Activated naive CD8-positive, alpha-beta T cell (primary cell): ENCODE measurements at regions not wholly inside any gene's neighbourhood (a gene's known extent, or its start where the extent isn't known, plus 50 kb on each side); places are given as distances from the start of the nearest gene placed in this dataset.

Source experiments
- H3K27ac Mint-ChIP-seq: one replicate; pipeline ENCODE4 v1.8.0; 2021; ENCODE audit warnings: mixed read lengths
- H3K27me3 Mint-ChIP-seq: one replicate; pipeline ENCODE4 v1.8.0; 2021; ENCODE audit warnings: mixed read lengths
- H3K36me3 Mint-ChIP-seq: one replicate; pipeline ENCODE4 v1.8.0; 2021; ENCODE audit warnings: mixed read lengths
- H3K4me1 Mint-ChIP-seq: one replicate; pipeline ENCODE4 v1.8.0; 2021; ENCODE audit warnings: low read depth, mixed read lengths
- H3K4me3 Mint-ChIP-seq: one replicate; pipeline ENCODE4 v1.8.0; 2021; ENCODE audit warnings: mild to moderate bottlenecking, mixed read lengths
- H3K9me3 Mint-ChIP-seq: one replicate; pipeline ENCODE4 v1.8.0; 2021; ENCODE audit warnings: low read depth, mixed read lengths

DNA sequence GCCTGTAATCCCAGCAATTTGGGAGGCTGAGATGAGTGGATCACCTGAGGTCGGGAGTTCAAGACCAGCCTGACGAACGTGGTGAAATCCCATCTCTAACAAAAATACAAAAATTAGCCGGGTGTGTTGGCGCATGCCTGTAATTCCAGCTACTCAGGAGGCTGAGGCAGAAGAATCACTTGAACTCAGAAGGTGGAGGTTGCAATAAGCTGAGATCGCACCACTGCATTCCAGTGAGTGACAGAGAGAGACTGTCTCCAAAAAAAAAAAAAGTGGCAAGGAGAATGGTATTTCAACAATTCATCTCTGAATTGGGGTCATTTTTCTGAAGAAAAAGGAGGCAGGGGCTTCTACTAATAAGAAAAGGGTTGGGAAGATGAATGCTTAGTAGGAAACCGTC lies 111.5 kb upstream of the NHSL1 start:
- peaks cover 4% of the 10 kb centered on the region for H3K27me3 Mint-ChIP-seq
- H3K36me3 Mint-ChIP-seq = no peaks in the 10 kb centered on the region
- no peak overlapping the region for H3K27ac Mint-ChIP-seq
- H3K4me3 Mint-ChIP-seq = no peak overlapping the region
- no peaks in the 10 kb centered on the region for H3K9me3 Mint-ChIP-seq
- no peaks in the 10 kb centered on the region for H3K4me1 Mint-ChIP-seq

DNA sequence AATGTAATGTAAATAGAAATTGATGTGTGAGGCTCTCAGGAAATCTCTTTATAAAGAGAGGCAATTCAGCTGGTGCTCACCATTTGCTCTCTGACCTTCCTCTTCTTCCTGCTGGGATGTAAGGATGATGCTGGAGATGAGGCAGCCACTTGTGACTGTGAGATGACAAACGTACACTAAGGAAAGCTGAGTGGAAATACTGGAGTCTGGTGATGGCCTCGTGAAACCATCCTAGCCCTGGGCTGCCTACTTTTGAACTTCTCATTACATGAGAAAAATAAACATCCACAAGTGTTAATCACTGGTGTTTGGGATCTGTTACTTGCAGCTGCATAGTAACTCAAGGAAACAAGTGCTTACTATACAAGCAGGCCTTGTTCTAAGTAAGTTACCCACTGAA lies 114.9 kb upstream of the NHSL1 start:
- H3K9me3 Mint-ChIP-seq = no peaks in the 10 kb centered on the region
- H3K4me3 Mint-ChIP-seq = no peak overlapping the region
- no peaks in the 10 kb centered on the region for H3K36me3 Mint-ChIP-seq
- H3K27me3 Mint-ChIP-seq = no peaks in the 10 kb centered on the region
- no peaks in the 10 kb centered on the region for H3K4me1 Mint-ChIP-seq
- no peak overlapping the region for H3K27ac Mint-ChIP-seq

DNA sequence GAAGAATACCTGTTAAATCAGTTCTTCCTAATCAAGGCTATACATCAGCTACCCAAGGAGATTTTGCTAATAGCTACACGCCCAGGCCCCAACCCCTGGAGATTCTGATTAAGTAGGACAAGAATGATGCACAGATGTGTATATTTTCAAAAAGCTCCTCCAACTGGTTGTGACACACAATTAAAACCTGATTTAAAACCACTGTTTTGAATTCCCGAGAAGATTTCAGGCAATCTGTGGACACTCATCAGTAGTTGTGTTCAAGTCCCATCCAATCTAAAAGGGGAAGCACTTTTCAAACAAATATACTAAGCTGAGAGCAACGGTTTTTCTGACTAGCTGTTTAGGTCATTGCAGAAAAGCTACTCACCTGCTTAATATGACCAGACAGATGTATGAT lies 118.9 kb upstream of the NHSL1 start:
- H3K27me3 Mint-ChIP-seq = no peaks in the 10 kb centered on the region
- H3K36me3 Mint-ChIP-seq = no peaks in the 10 kb centered on the region
- H3K4me1 Mint-ChIP-seq = no peaks in the 10 kb centered on the region
- H3K27ac Mint-ChIP-seq = no peak overlapping the region
- no peaks in the 10 kb centered on the region for H3K9me3 Mint-ChIP-seq
- H3K4me3 Mint-ChIP-seq = no peak overlapping the region

DNA sequence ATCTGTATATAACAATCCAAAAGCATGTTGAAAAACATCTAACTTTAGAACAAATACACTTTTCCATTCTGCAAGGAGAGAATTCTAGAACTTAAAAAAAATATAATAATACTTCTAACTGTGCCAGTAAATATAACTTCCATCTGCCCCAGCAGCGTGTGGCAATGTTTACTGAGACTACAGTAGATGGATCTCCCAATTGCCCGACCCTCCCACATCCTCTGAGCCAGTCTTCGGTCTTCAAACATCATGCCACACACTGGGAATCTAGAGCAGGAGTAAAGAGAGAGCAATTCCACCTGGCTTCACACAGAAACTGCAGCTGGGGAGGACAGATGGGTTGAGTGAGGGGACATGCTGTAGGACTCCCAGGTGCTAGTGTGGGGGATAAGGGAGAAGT lies 121.3 kb upstream of the NHSL1 start:
- Mint-ChIP-seq H3K27me3 (no peaks in the 10 kb centered on the region), H3K9me3 (no peaks in the 10 kb centered on the region), H3K4me3 (no peak overlapping the region), H3K4me1 (no peaks in the 10 kb centered on the region), H3K27ac (no peak overlapping the region), H3K36me3 (no peaks in the 10 kb centered on the region)

DNA sequence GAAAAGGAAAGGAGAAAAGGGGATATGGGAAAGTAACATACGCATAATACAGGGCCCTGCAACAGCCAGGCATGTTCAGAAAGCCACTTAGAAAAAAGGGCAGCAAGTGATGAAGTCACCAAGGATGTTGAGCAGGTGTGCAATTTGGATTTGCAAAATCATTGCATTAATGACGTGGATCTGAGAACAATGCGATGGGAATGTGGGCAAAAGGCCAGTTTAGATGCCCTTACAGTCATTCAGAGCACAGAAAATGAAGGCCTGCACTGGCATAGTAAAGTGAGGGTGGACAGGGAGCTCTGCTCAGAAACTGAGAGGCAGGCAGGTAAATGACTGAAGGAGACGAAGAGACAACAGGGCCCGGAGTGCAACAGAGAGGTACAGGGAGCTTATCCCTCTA lies 123.7 kb upstream of the NHSL1 start:
- Mint-ChIP-seq H3K4me3 (no peak overlapping the region), H3K27me3 (no peaks in the 10 kb centered on the region), H3K9me3 (no peaks in the 10 kb centered on the region), H3K36me3 (no peaks in the 10 kb centered on the region), H3K27ac (no peak overlapping the region), H3K4me1 (no peaks in the 10 kb centered on the region)

DNA sequence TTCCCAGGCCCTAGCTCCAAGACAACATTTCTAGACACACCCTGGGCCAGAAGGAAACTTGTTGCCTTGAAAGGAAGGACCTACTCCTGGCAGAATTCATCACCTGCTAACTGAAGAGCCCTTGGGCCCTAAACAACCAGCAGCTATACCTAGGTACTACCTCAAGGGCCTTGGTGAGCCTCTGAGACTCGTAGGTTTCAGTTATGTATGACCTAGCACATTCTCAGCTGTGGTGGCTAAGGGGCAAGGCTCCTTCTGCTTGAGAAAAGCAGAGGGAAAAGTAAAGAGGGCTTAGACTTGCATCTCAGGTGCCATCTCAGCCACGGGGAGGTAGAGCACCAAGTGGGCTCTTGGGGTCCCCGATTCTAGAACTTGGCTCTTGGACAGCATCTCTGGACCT lies 132.3 kb upstream of the NHSL1 start:
- no peaks in the 10 kb centered on the region for H3K9me3 Mint-ChIP-seq

DNA sequence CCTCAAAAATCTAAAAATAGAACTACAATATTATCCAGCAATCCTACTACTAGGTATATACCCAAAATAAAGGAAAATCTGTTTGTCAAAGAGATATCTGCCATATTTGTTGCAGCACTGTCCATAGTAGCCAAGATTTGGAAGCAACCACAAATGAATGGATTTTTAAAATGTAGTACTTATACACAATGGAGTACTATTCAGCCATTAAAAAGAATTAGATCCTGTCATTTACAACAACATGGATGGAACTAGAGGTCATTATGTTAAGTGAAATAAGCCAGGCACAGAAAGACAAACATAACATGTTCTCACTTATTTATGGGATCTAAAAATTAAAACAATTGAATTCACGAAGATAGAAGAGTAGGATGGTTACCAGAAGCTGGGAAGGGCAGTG lies 135.7 kb upstream of the CCDC28A start:
- H3K27me3 Mint-ChIP-seq = peaks cover 3% of the 10 kb centered on the region
- no peak overlapping the region for H3K27ac Mint-ChIP-seq
- H3K4me1 Mint-ChIP-seq = no peaks in the 10 kb centered on the region
- H3K4me3 Mint-ChIP-seq = no peak overlapping the region
- no peaks in the 10 kb centered on the region for H3K9me3 Mint-ChIP-seq
- H3K36me3 Mint-ChIP-seq = no peaks in the 10 kb centered on the region

More for the DNA sequence above, 132.3 kb upstream of the NHSL1 start:
- Mint-ChIP-seq H3K4me1 (no peaks in the 10 kb centered on the region), H3K4me3 (no peak overlapping the region), H3K27ac (no peak overlapping the region), H3K27me3 (peaks cover 9% of the 10 kb centered on the region), H3K36me3 (no peaks in the 10 kb centered on the region)

GRCh38 chr6:138638604-138639003 lies 135.0 kb upstream of the CCDC28A start:
- Mint-ChIP-seq H3K4me3 (no peak overlapping the region), H3K36me3 (no peaks in the 10 kb centered on the region), H3K4me1 (no peaks in the 10 kb centered on the region), H3K9me3 (no peaks in the 10 kb centered on the region), H3K27ac (no peak overlapping the region), H3K27me3 (peaks cover 2% of the 10 kb centered on the region)

GRCh38 chr6:138640028-138640427 lies 133.5 kb upstream of the CCDC28A start:
- Mint-ChIP-seq H3K4me1 (no peaks in the 10 kb centered on the region), H3K4me3 (no peak overlapping the region), H3K27me3 (peaks cover 2% of the 10 kb centered on the region), H3K27ac (no peak overlapping the region), H3K9me3 (no peaks in the 10 kb centered on the region), H3K36me3 (no peaks in the 10 kb centered on the region)

DNA sequence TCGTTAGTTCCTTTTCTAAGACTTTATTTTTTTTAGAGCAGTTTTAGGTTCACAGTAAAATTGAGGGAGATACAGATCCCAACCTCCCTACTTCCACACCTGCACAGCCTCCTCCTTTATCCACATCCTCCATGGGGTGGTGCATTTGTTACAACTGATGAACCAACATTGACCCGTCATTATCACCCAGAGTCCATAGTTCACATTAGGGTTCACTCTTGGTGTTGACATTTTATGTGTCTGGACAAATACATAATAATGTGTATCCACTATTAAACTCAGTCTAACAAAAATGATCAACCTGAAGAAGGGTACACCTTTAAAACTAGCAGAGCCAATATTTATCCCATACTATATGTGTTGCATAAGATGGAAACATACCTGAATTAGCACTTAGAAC lies 130.4 kb upstream of the CCDC28A start:
- Mint-ChIP-seq H3K4me1 (no peaks in the 10 kb centered on the region), H3K36me3 (no peaks in the 10 kb centered on the region), H3K9me3 (no peaks in the 10 kb centered on the region), H3K27me3 (no peaks in the 10 kb centered on the region), H3K27ac (no peak overlapping the region), H3K4me3 (no peak overlapping the region)

DNA sequence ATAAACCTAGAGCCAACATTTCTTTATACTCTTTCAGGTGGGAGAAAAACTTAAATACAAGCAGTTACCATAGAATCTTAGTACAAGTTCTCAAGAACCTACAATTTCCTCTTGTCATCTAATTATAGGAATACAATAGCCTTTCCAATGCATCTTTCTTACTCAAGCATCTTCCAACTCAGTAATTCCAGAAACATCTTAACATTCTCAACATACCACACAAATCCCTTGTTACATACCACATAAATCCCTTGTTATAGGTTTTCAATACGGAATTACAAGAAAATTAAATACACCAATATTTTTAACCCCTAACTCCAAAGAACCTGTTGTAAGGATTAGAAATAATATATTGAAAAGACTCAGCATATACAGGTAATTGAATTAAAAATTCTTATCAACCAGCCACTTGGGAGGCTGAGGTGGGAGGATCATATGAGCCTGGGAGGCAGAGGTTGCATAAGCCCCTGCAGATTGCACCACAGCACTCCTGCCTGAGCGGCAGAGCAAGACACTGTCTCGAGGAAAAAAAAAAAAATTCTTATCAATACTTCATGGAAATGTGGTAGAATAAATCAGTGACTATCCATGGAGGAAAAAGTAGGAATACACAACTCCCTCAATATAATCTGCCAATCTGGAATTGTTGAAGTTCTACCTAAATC lies 127.5 kb upstream of the CCDC28A start:
- Mint-ChIP-seq H3K36me3 (no peaks in the 10 kb centered on the region), H3K4me3 (no peak overlapping the region), H3K4me1 (no peaks in the 10 kb centered on the region), H3K9me3 (no peaks in the 10 kb centered on the region), H3K27me3 (no peaks in the 10 kb centered on the region), H3K27ac (no peak overlapping the region)

- Mint-ChIP-seq H3K9me3 (no peaks in the 10 kb centered on the region), H3K27ac (no peak overlapping the region), H3K27me3 (no peaks in the 10 kb centered on the region), H3K4me3 (no peak overlapping the region), H3K36me3 (no peaks in the 10 kb centered on the region), H3K4me1 (no peaks in the 10 kb centered on the region)
Measured at GRCh38 chr6:138647006-138647405, 126.6 kb upstream of the CCDC28A start.

DNA sequence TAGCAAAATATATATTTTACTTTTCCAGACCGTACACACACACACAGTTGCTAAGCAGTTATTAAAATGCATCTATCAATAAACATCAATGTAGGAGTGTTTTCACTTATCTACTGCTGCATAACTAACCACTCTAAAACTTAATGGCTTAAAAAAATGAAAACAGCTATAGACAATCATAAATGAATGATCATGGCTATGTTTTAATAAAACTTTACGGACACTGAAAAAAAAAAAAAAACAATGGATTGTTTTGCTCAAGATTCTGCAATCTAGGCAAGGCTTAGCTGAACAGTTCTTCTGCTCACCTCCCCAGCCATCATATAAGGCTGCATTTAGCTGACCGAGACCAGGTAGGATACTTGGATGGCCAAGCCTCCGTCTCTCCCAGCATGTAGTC lies 125.4 kb upstream of the CCDC28A start:
- Mint-ChIP-seq H3K4me1 (no peaks in the 10 kb centered on the region), H3K9me3 (no peaks in the 10 kb centered on the region), H3K36me3 (no peaks in the 10 kb centered on the region), H3K27ac (no peak overlapping the region), H3K27me3 (no peaks in the 10 kb centered on the region), H3K4me3 (no peak overlapping the region)

- no peak overlapping the region for H3K4me3 Mint-ChIP-seq
Measured at GRCh38 chr6:138651491-138651890, 122.1 kb upstream of the CCDC28A start.

DNA sequence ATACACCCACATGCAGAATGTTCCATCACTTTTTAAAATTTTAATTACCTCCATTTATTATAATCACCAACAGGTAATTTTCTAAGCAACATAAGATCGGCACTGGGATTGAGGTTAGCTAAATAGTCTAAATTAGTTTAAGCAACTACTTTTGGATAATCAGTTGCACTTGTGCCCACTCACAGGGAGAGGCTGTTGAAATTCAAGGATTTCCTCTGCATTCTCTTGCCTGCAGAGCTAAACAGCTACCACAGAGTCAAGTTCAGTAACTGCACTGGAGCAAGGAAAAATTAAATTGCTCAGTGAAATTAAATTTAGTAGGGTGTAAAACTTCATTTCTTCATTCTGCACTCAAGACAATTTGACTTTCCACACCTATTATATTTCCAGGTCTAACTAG lies 120.7 kb upstream of the CCDC28A start:
- H3K4me3 Mint-ChIP-seq = no peak overlapping the region
- peaks cover 14% of the 10 kb centered on the region for H3K4me1 Mint-ChIP-seq
- peaks cover 4% of the 10 kb centered on the region for H3K27me3 Mint-ChIP-seq
- no peak overlapping the region for H3K27ac Mint-ChIP-seq
- no peaks in the 10 kb centered on the region for H3K9me3 Mint-ChIP-seq
- no peaks in the 10 kb centered on the region for H3K36me3 Mint-ChIP-seq

More at GRCh38 chr6:138651491-138651890, 122.1 kb upstream of the CCDC28A start:
- H3K36me3 Mint-ChIP-seq = no peaks in the 10 kb centered on the region
- H3K27ac Mint-ChIP-seq = no peak overlapping the region
- no peaks in the 10 kb centered on the region for H3K9me3 Mint-ChIP-seq
- peaks cover 4% of the 10 kb centered on the region for H3K27me3 Mint-ChIP-seq
- peaks cover 14% of the 10 kb centered on the region for H3K4me1 Mint-ChIP-seq

- Mint-ChIP-seq H3K4me3 (no peak overlapping the region), H3K27ac (no peak overlapping the region), H3K9me3 (no peaks in the 10 kb centered on the region), H3K27me3 (peaks cover 4% of the 10 kb centered on the region), H3K36me3 (no peaks in the 10 kb centered on the region), H3K4me1 (peaks cover 14% of the 10 kb centered on the region)
Measured at GRCh38 chr6:138653435-138653834, 120.1 kb upstream of the CCDC28A start.
